Neural cell (in vitro differentiated cells): ENCODE measurements at regions not wholly inside any gene's neighbourhood (a gene's known extent, or its start where the extent isn't known, plus 50 kb on each side); places are given as distances from the start of the nearest gene placed in this dataset.

ENCODE experiments used
- H2AFZ ChIP-seq: fragments of 200-600, 300-800 bp; sonication (generic), shearing (Covaris generic); 2 replicates; pipeline ENCODE4 v1.6.0; 2014; ENCODE audit warnings: low read depth, mild to moderate bottlenecking, antibody characterized with exemption, low read length, moderate library complexity
- H3F3A ChIP-seq: fragments of 200-600 bp; shearing (Covaris generic); 2 replicates; pipeline ENCODE4 v1.6.1; 2016; ENCODE audit warnings: mild to moderate bottlenecking, moderate library complexity, mixed read lengths, antibody characterized with exemption, low read length; ENCODE audit not compliant: insufficient read depth, poor library complexity, severe bottlenecking
- H3K27ac ChIP-seq: fragments of 200-600, 300-800 bp; sonication (generic), shearing (Covaris generic); 2 replicates; pipeline ENCODE4 v1.5.1; 2014; ENCODE audit warnings: mild to moderate bottlenecking, low read length, moderate library complexity
- H3K27me3 ChIP-seq: fragments of 300-800, 200-600 bp; sonication (generic), shearing (Covaris generic); 2 replicates; pipeline ENCODE4 v1.6.0; 2014; ENCODE audit warnings: mild to moderate bottlenecking, low read depth, low read length, moderate library complexity; ENCODE audit not compliant: insufficient read depth
- H3K36me3 ChIP-seq: fragments of 300-800, 200-600 bp; sonication (generic), shearing (Covaris generic); 2 replicates; pipeline ENCODE4 v1.5.1; 2014; ENCODE audit warnings: mild to moderate bottlenecking, antibody characterized with exemption, low read length, moderate library complexity; ENCODE audit not compliant: insufficient read depth
- H3K4me2 ChIP-seq: fragments of 300-800, 200-600 bp; sonication (generic), shearing (Covaris generic); 2 replicates; pipeline ENCODE4 v1.6.0; 2014; ENCODE audit warnings: mild to moderate bottlenecking, low read length
- H3K4me3 ChIP-seq: fragments of 300-800, 200-600 bp; sonication (generic), shearing (Covaris generic); 2 replicates; pipeline ENCODE4 v1.5.1; 2014; ENCODE audit warnings: mild to moderate bottlenecking, low read length, moderate library complexity
- H3K79me2 ChIP-seq: fragments of 200-600 bp; shearing (Covaris generic); replicated peaks from 2 replicates; pipeline ENCODE4 v1.6.0; 2014; ENCODE audit warnings: mild to moderate bottlenecking, low read length, moderate library complexity; ENCODE audit not compliant: insufficient read depth
- H3K9ac ChIP-seq: fragments of 300-800, 200-600 bp; sonication (generic), shearing (Covaris generic); 2 replicates; pipeline ENCODE4 v1.6.1; 2016; ENCODE audit warnings: mild to moderate bottlenecking, low read length, mixed read lengths
- H3K9me2 ChIP-seq: fragments of 200-600 bp; shearing (Covaris generic); 2 replicates; pipeline ENCODE4 v1.6.1; 2016; ENCODE audit warnings: mild to moderate bottlenecking, low read length, mixed read lengths; ENCODE audit not compliant: insufficient read depth
- H3K9me3 ChIP-seq: fragments of 200-600, 300-800 bp; sonication (generic), shearing (Covaris generic); 2 replicates; pipeline ENCODE4 v1.6.1; 2016; ENCODE audit warnings: mild to moderate bottlenecking, mixed run types, low read length, moderate library complexity, mixed read lengths
- H4K20me1 ChIP-seq: fragments of 200-600 bp; shearing (Covaris generic); 2 replicates; pipeline ENCODE4 v1.6.1; 2016; ENCODE audit warnings: mild to moderate bottlenecking, mixed run types; ENCODE audit not compliant: insufficient read depth
- CTCF ChIP-seq: fragments of 450-650 bp; IDR thresholded peaks from 2 replicates; pipeline ENCODE4 v1.5.1; 2014; ENCODE audit warnings: antibody characterized with exemption, mild to moderate bottlenecking, moderate library complexity; ENCODE audit not compliant: poor library complexity, severe bottlenecking
- EP300 ChIP-seq: fragments of 450-650 bp; conservative IDR thresholded peaks from 2 replicates; pipeline ENCODE4 v1.6.1; 2014; ENCODE audit warnings: antibody characterized with exemption, mild to moderate bottlenecking, moderate library complexity; ENCODE audit not compliant: poor library complexity, severe bottlenecking
- EZH2 ChIP-seq: fragments of 200-600, 300-800 bp; shearing (Covaris generic), sonication (generic); IDR thresholded peaks from 2 replicates; pipeline ENCODE4 v1.6.1; 2014; ENCODE audit warnings: antibody characterized with exemption, low read length, borderline replicate concordance, mild to moderate bottlenecking; ENCODE audit not compliant: insufficient read depth, poor library complexity, severe bottlenecking
- MXI1 ChIP-seq: fragments of 450-650 bp; conservative IDR thresholded peaks from 2 replicates; pipeline ENCODE4 v1.6.1; 2014; ENCODE audit warnings: antibody characterized with exemption, mild to moderate bottlenecking; ENCODE audit not compliant: poor library complexity, severe bottlenecking
- POLR2AphosphoS5 ChIP-seq: IDR thresholded peaks from 2 replicates; pipeline ENCODE4 v1.6.1; 2012
- RAD21 ChIP-seq: fragments of 450-650 bp; conservative IDR thresholded peaks from 2 replicates; pipeline ENCODE4 v1.6.1; 2014; ENCODE audit warnings: antibody characterized with exemption, mild to moderate bottlenecking, moderate library complexity
- SMC3 ChIP-seq: fragments of 450-650 bp; conservative IDR thresholded peaks from 2 replicates; pipeline ENCODE4 v1.6.1; 2014; ENCODE audit warnings: antibody characterized with exemption, mild to moderate bottlenecking, moderate library complexity; ENCODE audit not compliant: poor library complexity
- TAF1 ChIP-seq: IDR thresholded peaks from 2 replicates; pipeline ENCODE4 v1.6.1; 2012; ENCODE audit warnings: low read depth
- TF ChIP-seq, protein P1 (sequence below): IDR thresholded peaks from 2 replicates; pipeline ENCODE4 v1.6.1; 2012; ENCODE audit warnings: borderline replicate concordance

- H3K9me2 ChIP-seq = no peaks in the 10 kb centered on the region
- TF ChIP-seq MXI1 = no peak
- no peak for TF ChIP-seq TAF1
- TF ChIP-seq RAD21 = peak; percentile 84
- TF ChIP-seq CTCF = peak; percentile 72
- peak; percentile 81 for TF ChIP-seq SMC3
- TF ChIP-seq, protein P1, sequence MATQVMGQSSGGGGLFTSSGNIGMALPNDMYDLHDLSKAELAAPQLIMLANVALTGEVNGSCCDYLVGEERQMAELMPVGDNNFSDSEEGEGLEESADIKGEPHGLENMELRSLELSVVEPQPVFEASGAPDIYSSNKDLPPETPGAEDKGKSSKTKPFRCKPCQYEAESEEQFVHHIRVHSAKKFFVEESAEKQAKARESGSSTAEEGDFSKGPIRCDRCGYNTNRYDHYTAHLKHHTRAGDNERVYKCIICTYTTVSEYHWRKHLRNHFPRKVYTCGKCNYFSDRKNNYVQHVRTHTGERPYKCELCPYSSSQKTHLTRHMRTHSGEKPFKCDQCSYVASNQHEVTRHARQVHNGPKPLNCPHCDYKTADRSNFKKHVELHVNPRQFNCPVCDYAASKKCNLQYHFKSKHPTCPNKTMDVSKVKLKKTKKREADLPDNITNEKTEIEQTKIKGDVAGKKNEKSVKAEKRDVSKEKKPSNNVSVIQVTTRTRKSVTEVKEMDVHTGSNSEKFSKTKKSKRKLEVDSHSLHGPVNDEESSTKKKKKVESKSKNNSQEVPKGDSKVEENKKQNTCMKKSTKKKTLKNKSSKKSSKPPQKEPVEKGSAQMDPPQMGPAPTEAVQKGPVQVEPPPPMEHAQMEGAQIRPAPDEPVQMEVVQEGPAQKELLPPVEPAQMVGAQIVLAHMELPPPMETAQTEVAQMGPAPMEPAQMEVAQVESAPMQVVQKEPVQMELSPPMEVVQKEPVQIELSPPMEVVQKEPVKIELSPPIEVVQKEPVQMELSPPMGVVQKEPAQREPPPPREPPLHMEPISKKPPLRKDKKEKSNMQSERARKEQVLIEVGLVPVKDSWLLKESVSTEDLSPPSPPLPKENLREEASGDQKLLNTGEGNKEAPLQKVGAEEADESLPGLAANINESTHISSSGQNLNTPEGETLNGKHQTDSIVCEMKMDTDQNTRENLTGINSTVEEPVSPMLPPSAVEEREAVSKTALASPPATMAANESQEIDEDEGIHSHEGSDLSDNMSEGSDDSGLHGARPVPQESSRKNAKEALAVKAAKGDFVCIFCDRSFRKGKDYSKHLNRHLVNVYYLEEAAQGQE = no peak
- TF ChIP-seq EZH2 = no peak
- no peak for TF ChIP-seq EP300
- TF ChIP-seq POLR2AphosphoS5 = no peak
- H3K4me3 ChIP-seq = no peak overlapping the region
- no peaks in the 10 kb centered on the region for H3K27me3 ChIP-seq
- no peak overlapping the region for H3K9ac ChIP-seq
- H3K79me2 ChIP-seq = no peaks in the 10 kb centered on the region
- H3K4me2 ChIP-seq = no peak overlapping the region
- no peaks in the 10 kb centered on the region for H3K9me3 ChIP-seq
- H2AFZ ChIP-seq = no peak overlapping the region
- no peak overlapping the region for H3K27ac ChIP-seq
- no peaks in the 10 kb centered on the region for H3F3A ChIP-seq
- H3K36me3 ChIP-seq = no peaks in the 10 kb centered on the region
- H4K20me1 ChIP-seq = no peaks in the 10 kb centered on the region
Measured at GRCh38 chr13:86085890-86086289, 286.7 kb upstream of the SLITRK6 start.

DNA sequence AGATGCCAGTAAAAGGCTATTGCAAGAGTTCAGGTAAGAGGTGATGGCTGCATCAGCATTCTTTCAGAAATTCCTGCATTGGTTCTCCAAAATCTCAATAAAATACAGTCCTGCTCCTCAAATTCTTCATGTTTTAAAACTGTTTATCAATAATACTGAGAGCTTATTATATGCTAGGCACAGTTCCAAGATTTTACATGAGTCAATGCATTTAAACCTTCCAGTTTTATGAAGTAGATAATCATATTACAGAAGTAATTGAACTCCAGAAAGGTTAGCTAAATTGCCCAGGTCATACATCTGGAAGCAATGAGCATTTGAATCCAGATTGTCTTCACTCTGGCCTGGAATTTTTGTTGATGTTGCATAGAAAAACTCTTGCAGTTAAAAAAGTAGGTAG, 282.9 kb upstream of the SLITRK6 start:
- Histone ChIP-seq H2AFZ (no peak overlapping the region), H3K4me3 (no peak overlapping the region), H3K9me2 (no peaks in the 10 kb centered on the region), H3F3A (no peaks in the 10 kb centered on the region), H3K27ac (no peak overlapping the region), H3K79me2 (no peaks in the 10 kb centered on the region), H3K9ac (no peak overlapping the region), H4K20me1 (no peaks in the 10 kb centered on the region), H3K9me3 (no peaks in the 10 kb centered on the region), H3K36me3 (no peaks in the 10 kb centered on the region), H3K27me3 (no peaks in the 10 kb centered on the region), H3K4me2 (no peak overlapping the region)
- TF ChIP-seq MXI1 (no peak), RAD21 (no peak), EZH2 (no peak), POLR2AphosphoS5 (no peak), TAF1 (no peak), SMC3 (no peak), CTCF (no peak), EP300 (no peak)
- TF ChIP-seq, protein P1 = no peak
